HepG2 (cell line): ENCODE measurements at regions not wholly inside any gene's neighbourhood (a gene's known extent, or its start where the extent isn't known, plus 50 kb on each side); places are given as distances from the start of the nearest gene placed in this dataset.

Experiments used
- ATAC-seq: fragments of 200-7000 bp; cut with Tn5 transposase; 3 replicates; pipeline ENCODE4 v1.9.1; 2020; ENCODE audit warnings: mild to moderate bottlenecking, moderate library complexity
- BruUV-seq: library from RNA; stranded (reverse); fragments of 400-500 nt; replicated peaks from 2 replicates; lab custom pipeline; 2021; lab: Mats Ljungman, UMichigan
- CTCF ChIA-PET: fragments of 300-600 bp; formaldehyde crosslinking; extraction: SDS; loops from one replicate; lab custom pipeline; 2021; ENCODE audit warnings: low total read pairs, inconsistent platforms, low intra/inter-chr PET ratio; lab: Yijun Ruan, JAX
- POLR2A ChIA-PET: fragments of 350-600 bp; sonication (Branson Sonifier 250); formaldehyde crosslinking; loops from one replicate; lab custom pipeline; 2020; ENCODE audit warnings: antibody characterized with exemption, inconsistent platforms; lab: Yijun Ruan, JAX
- DNase-seq: peaks from one replicate; pipeline ENCODE4 v3.0.0-alpha.2; 2015; ENCODE audit warnings: low spot score
- FAIRE-seq: peaks from 3 replicates; lab custom pipeline; 2011; peaks lifted over from hg19 to GRCh38; lab: Jason Lieb, UNC
- H2AFZ ChIP-seq: one replicate; pipeline ENCODE4 v1.6.1; 2011; ENCODE audit warnings: low read length, inconsistent platforms
- H3K27ac ChIP-seq: fragments of 300-600 bp; 3 replicates; pipeline ENCODE4 v1.8.0; 2011; ENCODE audit warnings: mixed run types, mild to moderate bottlenecking, mixed read lengths, low read length, inconsistent platforms; ENCODE audit not compliant: insufficient read depth; ENCODE audit errors: extremely low read length
- H3K27me3 ChIP-seq, 2 experiments: fragments of 200-600 bp in 1 of 2; 2 replicates in 1 of 2; 3 replicates in 1 of 2; pipeline versions ENCODE4 v1.6.0 to v1.8.0; 2011; ENCODE audit warnings: low read length in 2 of 2, mild to moderate bottlenecking in 2 of 2, moderate library complexity in 2 of 2, inconsistent platforms in 1 of 2; ENCODE audit not compliant: insufficient read depth in 2 of 2, control insufficient read depth in 1 of 2
- H3K36me3 ChIP-seq, 2 experiments: fragments of 200-600 bp in 1 of 2; replicated peaks in 1 of 2; 2 replicates in 1 of 2; 3 replicates in 1 of 2; pipeline versions ENCODE4 v1.5.1 to v1.8.0; 2011; ENCODE audit warnings: low read length in 2 of 2, inconsistent platforms in 1 of 2; ENCODE audit not compliant: insufficient read depth in 2 of 2, control insufficient read depth in 1 of 2
- H3K4me1 ChIP-seq: 2 replicates; pipeline ENCODE4 v1.5.1; 2012; ENCODE audit warnings: low read length, inconsistent platforms; ENCODE audit not compliant: insufficient read depth
- H3K4me2 ChIP-seq: 2 replicates; pipeline ENCODE4 v1.6.0; 2011; ENCODE audit warnings: low read depth, low read length, inconsistent platforms
- H3K4me3 ChIP-seq, 3 experiments: fragments of 200-600 bp in 1 of 3; sonication (generic), shearing (Covaris generic) in 1 of 3; replicated peaks in 1 of 3; 2 replicates each; pipeline ENCODE4 v1.5.1; 2011 to 2016; ENCODE audit warnings: low read length in 3 of 3, inconsistent platforms in 2 of 3, low read depth in 2 of 3, mild to moderate bottlenecking in 2 of 3, control low read depth in 1 of 3, mixed read lengths in 1 of 3; ENCODE audit not compliant: insufficient read depth in 1 of 3
- H3K79me2 ChIP-seq: one replicate; pipeline ENCODE4 v1.6.1; 2011; ENCODE audit warnings: low read length, inconsistent platforms; ENCODE audit not compliant: insufficient read depth
- H3K9ac ChIP-seq: 2 replicates; pipeline ENCODE4 v1.6.0; 2011; ENCODE audit warnings: mild to moderate bottlenecking, low read depth, low read length, inconsistent platforms; ENCODE audit not compliant: insufficient read depth
- H3K9me3 ChIP-seq: 2 replicates; pipeline ENCODE4 v1.5.1; 2012; ENCODE audit warnings: mild to moderate bottlenecking, low read length
- H4K20me1 ChIP-seq: 2 replicates; pipeline ENCODE4 v1.6.0; 2011; ENCODE audit warnings: inconsistent platforms, mild to moderate bottlenecking, low read length, moderate library complexity; ENCODE audit not compliant: insufficient read depth
- AHDC1 ChIP-seq: sonication (generic); formaldehyde crosslinking; IDR thresholded peaks from 2 replicates; pipeline ENCODE4 v1.5.1; 2020; ENCODE audit warnings: mild to moderate bottlenecking, missing genetic modification reagents, borderline replicate concordance
- BCL6 ChIP-seq: IDR thresholded peaks from 2 replicates; pipeline ENCODE4 v1.6.1; 2016; ENCODE audit warnings: missing genetic modification reagents, missing compliant biosample characterization
- SMARCC2 ChIP-seq: fragments of 450-650 bp; IDR thresholded peaks from 2 replicates; pipeline ENCODE4 v1.6.1; 2017; ENCODE audit warnings: antibody characterized with exemption, mild to moderate bottlenecking
- ZC3H13 ChIP-seq: sonication (generic); formaldehyde crosslinking; IDR thresholded peaks from 2 replicates; pipeline ENCODE4 v1.8.1; 2023; ENCODE audit warnings: mild to moderate bottlenecking, missing genetic modification reagents, moderate library complexity
- ZNF432 ChIP-seq: sonication (generic); formaldehyde crosslinking; IDR thresholded peaks from 2 replicates; pipeline ENCODE4 v1.5.0; 2020; ENCODE audit warnings: missing genetic modification reagents, mild to moderate bottlenecking, borderline replicate concordance
- ZNF501 ChIP-seq: sonication (generic); formaldehyde crosslinking; IDR thresholded peaks from 2 replicates; pipeline ENCODE4 v1.5.1; 2020; ENCODE audit warnings: mild to moderate bottlenecking, moderate library complexity, missing genetic modification reagents
- ZNF780A ChIP-seq: sonication (generic); formaldehyde crosslinking; IDR thresholded peaks from 2 replicates; pipeline ENCODE4 v1.8.0; 2022; ENCODE audit warnings: mild to moderate bottlenecking, missing genetic modification reagents, moderate library complexity
- ZSCAN31 ChIP-seq: sonication (generic); formaldehyde crosslinking; IDR thresholded peaks from 2 replicates; pipeline ENCODE4 v1.5.0; 2020; ENCODE audit warnings: low read depth, mild to moderate bottlenecking, missing genetic modification reagents
- WGBS: methylation state at CpG from one replicate; pipeline ENCODE4 v1.1.6; 2017; ENCODE audit warnings: low lambda C conversion rate; 5-methylcytosine and 5-hydroxymethylcytosine counted together
- in situ Hi-C: cut with HindIII; loops from 2 replicates; pipeline ENCODE4 v1.10.0; 2017; ENCODE audit warnings: low pct_unique_long_range_greater_than_20kb; ENCODE audit not compliant: extremely low pct_ligation_motif_present
- intact Hi-C: fragments of 100-400 bp; cut with micrococcal nuclease; formaldehyde crosslinking; loops from one replicate; pipeline ENCODE4 v1.10.0; 2022; ENCODE audit not compliant: unreplicated experiment

GRCh38 chr2:8427211-8427610 is 254.6 kb upstream of the ID2 start:
- intact Hi-C loops (no loop called here), in situ Hi-C loops (no loop called here)
- Histone ChIP-seq H3K9ac (no peak overlapping the region), H3K79me2 (no peaks in the 10 kb centered on the region), H3K4me3 (no peak overlapping the region), H3K27me3 (no peaks in the 10 kb centered on the region), H3K27ac (no peak overlapping the region), H4K20me1 (no peaks in the 10 kb centered on the region), H2AFZ (no peak overlapping the region), H3K9me3 (no peaks in the 10 kb centered on the region), H3K4me1 (no peaks in the 10 kb centered on the region), H3K36me3 (no peaks in the 10 kb centered on the region), H3K4me2 (no peak overlapping the region)
- ChIA-PET CTCF (no interaction called here), POLR2A (no interaction called here)
- ATAC-seq, result no peak
- no peak for FAIRE-seq
- DNase-seq, result no peak
- BruUV-seq, result no TSS peak
- WGBS, result 64% methylated on average over 4 of the region's 4 CpGs
- no peak for TF ChIP-seq ZSCAN31 (CRISPR knock-in tag)
- TF ChIP-seq ZNF432 (CRISPR knock-in tag), result no peak
- TF ChIP-seq ZNF780A (CRISPR knock-in tag), result no peak
- TF ChIP-seq SMARCC2, result no peak
- TF ChIP-seq AHDC1 (CRISPR knock-in tag), result no peak
- no peak for TF ChIP-seq BCL6 (CRISPR knock-in tag)
- TF ChIP-seq ZNF501 (CRISPR knock-in tag), result no peak
- no peak for TF ChIP-seq ZC3H13 (CRISPR knock-in tag)
